ENCODE measurements at regions not wholly inside any gene's neighbourhood (a gene's known extent, or its start where the extent isn't known, plus 50 kb on each side); places are given as distances from the start of the nearest gene placed in this dataset.

- no peak for DNase-seq
Measured at GRCh38 chr5:6235726-6236125, 142.6 kb downstream of the MED10 start.

DNA sequence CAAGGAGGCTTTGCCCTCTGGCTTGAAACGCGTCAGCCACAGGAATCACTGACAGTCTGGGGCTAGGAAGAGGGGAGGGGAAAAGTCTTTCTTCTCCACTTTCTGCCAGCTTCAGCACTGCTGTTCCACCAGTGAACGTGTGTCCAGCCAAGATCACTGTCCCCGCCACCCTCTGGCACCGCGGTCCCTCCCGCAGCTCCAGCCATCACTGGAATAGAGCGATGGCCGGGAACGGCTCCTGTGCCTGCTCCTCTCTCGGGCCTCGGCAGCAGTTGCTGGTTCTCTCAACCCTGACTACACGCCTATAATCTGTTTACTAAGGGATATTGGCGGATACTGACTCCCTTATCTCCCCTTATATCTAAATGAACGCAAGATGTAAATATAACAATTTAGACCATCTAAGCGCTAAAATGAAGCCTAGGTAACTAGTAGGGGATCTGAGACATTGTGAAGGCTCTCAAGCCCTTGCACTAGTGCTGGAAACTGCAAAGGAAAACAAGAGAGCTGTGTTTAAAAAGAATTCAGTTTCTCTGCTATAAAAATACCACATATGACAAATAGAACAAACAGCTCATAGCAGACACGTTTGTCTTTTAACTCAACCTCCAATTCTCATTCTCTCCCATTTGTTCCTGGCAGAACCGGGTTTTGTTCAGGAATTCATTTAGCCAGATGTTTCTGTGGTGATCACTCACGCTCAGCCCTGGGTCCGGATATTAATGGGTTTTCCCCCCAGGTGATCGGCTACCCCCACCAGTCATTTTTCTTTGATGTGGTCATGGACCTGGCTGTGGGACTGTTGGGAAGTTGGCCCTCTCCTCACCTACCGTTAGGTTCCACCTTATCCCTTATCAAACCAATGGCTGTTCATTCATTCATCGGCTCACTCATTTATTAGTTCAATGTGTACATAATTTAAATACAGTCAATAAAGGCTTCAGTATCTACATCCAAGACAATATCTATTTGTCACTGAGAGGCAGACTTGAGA is 149.8 kb downstream of the MED10 start:
- no peak for DNase-seq

DNA sequence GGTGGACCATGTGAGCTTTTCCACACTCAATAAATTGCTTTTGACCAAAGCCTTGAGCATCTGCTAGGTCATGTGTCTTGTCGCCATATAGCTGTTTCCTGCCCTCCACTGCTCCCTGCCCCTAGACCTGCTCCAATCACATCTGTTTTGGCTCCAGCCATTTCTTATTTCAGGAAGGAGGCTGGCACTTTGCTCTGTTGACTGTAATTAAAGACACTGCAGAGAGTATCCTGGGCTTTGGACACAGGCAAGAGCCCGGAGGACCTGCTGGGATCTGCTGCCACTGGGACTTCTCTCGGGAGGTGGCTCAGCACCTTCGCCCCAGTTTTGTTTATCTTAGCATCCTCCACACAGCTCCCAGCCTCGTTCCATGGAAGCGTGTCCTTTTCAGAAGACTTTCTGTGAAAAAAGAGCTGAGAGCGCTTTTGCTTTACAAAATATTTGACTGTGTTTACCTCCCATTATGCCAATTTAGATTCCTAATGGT is 153.2 kb downstream of the MED10 start:
- no peak for DNase-seq

DNA sequence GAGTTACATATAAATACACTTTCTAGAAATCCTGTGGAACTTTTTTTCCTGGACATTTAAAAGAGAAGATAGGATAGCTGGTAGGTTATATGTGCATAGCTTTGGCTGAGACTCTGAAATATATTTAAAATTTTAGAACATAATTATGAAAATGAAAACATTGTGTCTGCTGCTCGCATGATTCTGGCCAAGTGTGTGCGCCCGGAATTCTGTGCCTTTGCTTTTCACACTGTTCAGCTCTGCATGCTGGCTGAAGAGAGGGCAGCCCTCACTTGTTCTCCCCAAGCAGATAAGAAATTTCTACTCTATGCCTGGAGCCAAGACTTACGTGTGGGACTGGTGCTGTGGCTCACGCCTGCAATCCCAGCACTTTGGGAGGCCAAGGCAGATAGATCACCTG is 153.9 kb downstream of the MED10 start:
- no peak for DNase-seq

DNA sequence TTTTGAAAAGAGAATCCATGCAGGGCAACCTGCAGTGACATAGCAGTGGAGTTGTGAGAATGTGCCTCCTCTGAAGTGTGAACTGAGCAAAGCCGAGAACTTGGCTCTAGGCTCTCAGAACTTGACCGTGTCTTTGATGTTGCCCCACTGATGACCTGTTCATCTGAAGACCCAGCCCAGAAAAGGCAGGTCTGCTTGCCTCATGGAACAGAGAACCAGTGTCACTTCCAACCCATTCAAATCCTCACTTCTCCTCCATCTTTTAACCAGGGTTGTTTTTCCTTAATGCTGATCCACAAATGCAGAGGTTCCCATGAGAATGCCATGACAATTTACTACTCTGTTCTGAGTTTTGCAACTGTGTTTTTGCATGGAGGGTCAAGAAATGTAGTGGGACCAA is 155.4 kb downstream of the MED10 start:
- DNase-seq = no peak

DNA sequence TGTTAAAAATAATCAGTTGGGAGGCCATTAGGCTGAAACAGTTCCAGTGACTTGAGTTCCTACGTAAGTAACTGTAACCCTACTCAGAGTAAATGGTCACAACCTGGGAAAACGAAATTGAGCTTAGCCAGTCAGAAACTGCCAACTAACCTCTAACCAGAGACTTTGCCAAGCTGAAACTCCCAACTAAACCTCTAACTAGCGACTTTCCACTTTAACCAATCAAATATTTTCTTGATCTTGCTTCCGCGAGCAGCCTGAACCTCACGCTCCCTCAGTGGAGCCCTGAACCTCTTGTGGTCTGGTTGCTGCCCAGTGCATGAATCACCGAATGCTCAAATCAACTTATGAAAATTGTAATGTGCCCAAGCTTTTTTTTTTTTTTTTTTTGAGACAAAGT is 156.2 kb downstream of the MED10 start:
- peak in 1 of 5 experiments; percentile 6 for DNase-seq

GRCh38 chr5:6221141-6221626 is 157.2 kb downstream of the MED10 start:
- no peak for DNase-seq

DNA sequence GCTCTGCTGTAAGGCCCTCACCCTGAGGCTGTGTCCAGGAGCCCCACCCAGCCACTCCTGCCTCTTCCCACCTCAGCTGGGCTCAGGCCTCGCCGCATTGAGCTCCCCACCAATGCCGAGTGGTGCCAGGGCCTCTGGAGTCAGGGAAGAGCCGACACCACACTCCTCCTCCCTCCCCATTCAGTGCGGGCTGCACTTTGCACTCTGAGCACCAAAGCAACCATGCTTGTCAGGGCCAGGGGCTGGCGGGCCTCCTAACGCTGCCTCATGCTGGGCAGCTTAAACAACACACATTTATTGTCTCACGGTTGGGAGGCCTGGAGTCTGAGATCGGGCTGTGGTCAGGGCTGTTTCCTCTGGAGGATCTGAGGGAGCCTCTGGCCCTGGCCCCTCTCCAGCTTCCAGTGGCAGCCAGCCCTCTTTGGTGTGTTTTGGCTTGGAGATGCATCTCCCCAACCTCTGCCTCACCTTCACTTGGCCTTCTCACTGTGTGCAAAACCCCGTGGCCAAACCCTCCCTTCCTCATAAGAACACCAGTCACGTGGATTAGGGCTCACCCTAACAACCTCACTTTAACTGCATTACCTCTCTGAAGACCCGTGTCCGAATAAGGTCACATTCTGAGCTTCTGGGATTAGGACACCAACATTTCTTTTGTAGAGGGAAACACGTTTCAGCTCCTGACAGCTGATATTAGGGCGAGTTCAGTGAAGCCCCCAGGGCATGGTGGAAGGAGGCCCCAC is 157.8 kb downstream of the MED10 start:
- DNase-seq = no peak

- no peak for DNase-seq
Measured at GRCh38 chr5:6218517-6218916, 159.8 kb downstream of the MED10 start.

DNA sequence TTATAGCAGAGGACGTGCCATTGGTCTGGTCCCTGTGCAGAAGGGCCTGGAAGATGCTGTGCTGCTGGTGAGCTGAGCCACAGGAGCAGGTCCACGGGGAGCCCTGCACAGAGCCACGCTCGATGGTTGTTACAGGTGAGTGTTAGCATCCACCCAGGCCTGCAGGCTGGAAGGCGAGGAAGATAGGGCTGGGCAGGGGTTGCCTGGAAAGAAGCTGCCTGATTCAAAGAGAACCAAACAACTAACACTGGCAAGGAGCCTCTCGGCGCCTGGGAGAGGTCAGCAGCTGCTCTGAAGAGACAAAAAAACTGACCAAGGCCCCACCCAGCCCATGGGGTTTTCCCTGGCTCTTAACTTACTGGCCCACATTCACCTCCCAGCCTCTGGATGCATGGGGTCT is 160.2 kb downstream of the MED10 start:
- no peak for DNase-seq

DNA sequence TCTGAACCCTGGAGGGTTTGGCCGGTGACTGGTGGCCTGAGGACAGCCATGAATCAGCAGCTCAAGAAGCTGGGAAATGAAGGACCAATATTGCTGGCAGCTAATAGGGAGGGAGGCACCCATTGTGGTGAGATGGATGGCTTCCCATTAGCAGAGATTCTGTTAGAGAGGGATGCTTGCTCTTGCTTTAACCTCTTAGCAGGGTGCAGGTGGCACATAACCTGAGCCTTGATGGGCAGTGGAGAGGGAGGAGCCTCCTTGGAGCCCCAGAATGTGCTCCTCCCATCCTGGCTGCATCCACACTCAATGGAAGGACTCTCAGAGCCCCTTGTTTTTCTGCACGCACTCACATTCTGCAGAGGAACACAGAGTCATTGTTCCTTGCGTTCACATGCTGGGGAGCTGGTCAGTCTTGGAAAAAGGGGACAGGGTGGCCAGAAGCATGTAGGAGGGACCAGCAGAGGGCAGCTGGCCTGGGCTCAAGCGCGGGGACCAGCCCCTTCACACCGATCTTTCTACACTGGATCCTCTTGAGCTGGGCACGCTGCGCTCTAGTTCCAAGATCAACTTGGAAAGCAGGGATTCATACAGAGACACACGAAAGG is 161.8 kb downstream of the MED10 start:
- no peak for DNase-seq

DNA sequence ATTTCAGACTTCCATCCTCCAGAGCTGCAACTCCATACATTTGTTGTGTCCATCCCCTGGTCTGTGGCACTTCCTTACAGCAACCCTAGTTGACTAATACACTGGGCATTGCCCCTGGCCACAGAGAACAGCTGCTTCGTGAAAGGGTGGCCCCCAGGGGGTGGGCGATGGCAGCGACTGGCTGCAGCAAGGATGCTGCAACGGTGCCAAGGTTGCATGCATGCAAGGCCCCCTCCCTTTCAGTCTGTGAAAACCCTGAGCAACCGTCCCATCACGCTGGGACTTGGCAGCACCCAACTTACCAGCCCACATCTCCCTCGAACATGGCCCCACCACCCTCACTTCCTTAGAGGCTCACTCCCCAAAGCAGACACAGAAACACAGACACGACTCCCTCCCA is 162.5 kb downstream of the MED10 start:
- no peak for DNase-seq

DNA sequence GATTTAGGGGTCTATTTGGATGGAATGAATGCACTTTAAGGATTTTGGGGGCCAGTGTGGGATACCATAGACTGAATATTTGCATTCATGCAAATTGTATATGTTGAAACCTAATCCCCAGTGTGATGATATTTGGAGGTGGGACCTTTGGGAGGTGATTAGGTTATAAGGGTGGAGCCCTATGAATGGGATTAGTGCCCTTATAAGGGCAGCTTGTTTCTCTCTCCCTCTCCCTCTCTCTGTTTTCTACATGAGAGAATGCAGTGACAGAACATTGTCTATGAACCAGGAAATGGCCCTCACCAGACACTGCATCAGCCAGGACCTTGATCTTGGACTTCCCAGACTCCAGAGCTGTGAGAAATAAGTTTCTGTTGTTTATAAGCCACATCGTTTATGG is 166.1 kb downstream of the MED10 start:
- DNase-seq = no peak

DNA sequence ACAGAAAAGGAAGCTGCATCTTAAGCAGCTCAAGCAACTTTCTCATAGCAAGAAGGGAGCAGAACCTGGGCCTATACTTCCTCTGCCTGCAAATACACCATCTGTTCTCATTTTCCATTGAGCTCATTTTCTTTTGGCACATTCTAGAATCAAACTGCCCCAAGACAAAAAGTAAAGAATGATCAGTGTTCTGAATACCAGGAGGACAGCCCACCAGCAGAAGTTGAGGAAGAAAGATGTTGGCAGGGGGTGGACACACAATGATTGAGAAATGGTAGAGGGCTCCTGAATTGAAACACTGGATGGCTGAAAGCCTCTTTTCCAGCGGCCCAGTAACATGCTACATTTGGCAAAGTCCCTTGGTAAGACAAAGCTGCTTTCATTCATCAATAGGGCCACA is 171.8 kb downstream of the MED10 start:
- DNase-seq = no peak

GRCh38 chr5:6202968-6203365 is 175.4 kb downstream of the MED10 start:
- no peak for DNase-seq

GRCh38 chr5:6202149-6202967 is 176.0 kb downstream of the MED10 start:
- no peak for DNase-seq

- DNase-seq = no peak
Measured at GRCh38 chr5:6201631-6202030, 176.7 kb downstream of the MED10 start.

- no peak for DNase-seq
Measured at GRCh38 chr5:6198531-6198930, 179.8 kb downstream of the MED10 start.

DNA sequence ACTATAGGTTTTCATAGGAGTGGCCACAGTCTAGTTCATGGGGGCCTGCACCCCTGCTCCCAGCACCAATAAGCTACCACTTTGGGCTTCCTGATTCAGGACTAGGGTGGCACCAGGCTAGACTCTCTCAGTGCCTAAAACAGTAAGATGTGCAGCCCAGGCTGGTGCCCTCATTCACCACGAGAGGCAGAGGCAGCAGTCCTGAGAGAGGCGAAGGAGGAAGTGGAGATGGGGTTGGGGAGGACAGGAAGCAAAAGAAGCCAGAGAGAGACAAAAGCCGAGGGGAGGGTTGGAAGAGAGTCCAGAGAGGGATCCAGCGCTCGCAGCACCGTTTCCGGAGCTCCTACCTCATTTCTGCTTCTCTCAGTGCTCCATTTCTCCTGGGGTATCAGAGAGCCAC is 180.9 kb downstream of the MED10 start:
- no peak for DNase-seq

- no peak for DNase-seq
Measured at GRCh38 chr5:6195711-6196358, 182.5 kb downstream of the MED10 start.

GRCh38 chr5:6194906-6195612 is 183.3 kb downstream of the MED10 start:
- DNase-seq = no peak
